Activated CD4-positive, alpha-beta T cell treated with anti-CD3 and anti-CD28 coated beads, Interleukin-2, amount 50 U/mL, for 4 hours (primary cell): ENCODE measurements at regions not wholly inside any gene's neighbourhood (a gene's known extent, or its start where the extent isn't known, plus 50 kb on each side); places are given as distances from the start of the nearest gene placed in this dataset.
"Not testable (repeated sequence)": the region's sequence is repeated elsewhere in the genome, so short reads cannot be mapped to it uniquely, and the experiment has no call there.

Experiments used
- DNase-seq, 2 experiments: peaks; one replicate each; pipeline ENCODE4 v3.0.0-alpha.2; 2020

DNA sequence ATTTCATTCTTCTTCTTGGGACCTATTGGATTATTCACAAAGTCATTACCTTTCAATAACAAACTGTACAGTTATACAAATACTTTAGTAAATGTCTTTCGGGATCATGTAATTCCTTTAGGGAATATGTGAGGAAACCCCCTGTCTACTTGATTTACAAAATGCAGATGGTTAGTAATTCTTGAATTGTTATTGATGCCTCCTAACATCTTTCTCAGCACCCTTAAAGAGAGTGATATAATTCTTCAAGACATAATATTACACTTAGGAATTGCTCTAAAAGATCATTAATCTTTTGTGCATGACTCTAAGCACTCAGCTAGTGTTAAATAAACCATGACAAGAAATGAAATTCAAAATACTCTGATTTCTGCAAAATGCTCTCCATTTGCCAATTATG lies 988.1 kb upstream of the HS3ST1 start:
- no peak for DNase-seq

DNA sequence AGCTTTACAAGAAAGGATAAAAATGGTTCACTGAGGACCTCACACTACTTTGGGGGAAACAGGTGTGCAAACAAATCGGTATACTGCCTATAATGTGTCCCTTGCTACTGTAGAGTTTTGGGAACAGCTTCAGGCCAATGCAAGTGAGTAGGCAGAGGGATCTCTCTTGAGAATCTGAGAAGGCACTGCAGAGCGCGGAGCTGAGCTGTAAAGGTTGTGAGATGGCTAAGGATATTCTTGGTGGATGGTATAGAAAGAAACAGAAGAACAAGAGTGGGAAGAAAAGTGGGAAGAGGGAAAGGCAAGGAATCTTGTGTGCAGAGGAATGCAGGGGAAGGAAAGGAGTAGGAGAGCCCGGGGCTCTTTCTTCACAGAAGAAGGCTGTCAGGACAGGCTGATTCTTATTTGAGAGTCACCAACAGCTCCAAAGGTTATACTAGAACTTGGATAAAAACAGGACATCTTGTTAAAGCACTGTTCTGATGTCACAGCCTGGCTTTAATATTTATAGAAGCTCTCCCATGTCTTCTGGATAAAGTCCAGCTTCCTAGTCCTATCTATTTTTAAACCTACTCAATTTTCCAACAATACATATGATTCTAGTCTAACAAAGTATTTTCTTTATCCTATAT lies 985.6 kb upstream of the HS3ST1 start:
- no peak for DNase-seq

DNA sequence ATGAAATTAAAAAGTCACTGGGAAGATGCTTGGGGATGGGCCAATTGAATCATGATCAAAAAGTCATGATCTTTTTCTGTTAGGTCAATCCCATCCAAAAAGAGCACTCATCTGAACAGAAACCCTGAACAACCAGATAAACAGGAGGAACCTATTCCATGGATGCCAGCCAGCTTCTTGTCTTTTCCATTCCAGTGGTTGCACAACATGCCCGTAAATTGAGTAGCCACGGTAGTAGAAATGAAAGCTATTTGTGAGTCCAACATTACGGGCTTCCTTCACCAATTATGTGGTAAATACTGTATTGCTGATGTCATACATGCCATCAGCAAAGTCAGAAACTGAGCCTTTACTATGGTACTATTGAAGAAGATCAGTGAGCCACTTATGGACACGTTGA lies 982.4 kb upstream of the HS3ST1 start:
- no peak for DNase-seq

DNA sequence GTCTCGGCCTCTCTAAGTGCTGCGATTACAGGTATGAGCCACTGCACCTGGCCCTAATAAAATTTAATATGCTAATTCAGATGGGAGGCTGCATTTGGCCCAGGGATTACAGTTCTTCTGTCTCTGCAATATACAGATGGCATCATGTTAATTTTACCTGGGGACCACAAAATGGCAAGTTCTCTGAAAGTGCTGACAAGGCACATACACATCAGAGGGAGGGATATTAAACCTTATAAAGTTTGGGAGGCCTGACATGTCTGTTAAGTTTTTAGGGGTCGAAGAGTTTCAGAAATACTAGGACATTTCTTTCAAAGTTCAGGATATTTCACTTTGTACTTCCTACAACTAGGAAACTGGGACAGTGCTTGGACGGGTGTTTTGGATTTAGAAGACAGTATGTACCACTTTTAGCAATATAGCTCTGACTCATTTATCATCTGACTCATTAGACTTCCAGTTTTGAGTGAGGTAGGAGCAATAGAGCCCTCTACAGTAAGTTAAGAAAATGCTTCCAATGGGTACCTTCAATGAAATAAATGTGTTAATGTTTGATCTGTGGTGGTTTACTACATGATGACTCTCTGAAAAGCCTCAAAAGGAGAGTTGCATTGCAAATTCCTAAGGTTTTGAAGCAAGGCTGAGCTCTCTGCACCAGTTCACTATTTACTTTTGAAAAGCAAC lies 981.0 kb upstream of the HS3ST1 start:
- DNase-seq, result no peak

DNA sequence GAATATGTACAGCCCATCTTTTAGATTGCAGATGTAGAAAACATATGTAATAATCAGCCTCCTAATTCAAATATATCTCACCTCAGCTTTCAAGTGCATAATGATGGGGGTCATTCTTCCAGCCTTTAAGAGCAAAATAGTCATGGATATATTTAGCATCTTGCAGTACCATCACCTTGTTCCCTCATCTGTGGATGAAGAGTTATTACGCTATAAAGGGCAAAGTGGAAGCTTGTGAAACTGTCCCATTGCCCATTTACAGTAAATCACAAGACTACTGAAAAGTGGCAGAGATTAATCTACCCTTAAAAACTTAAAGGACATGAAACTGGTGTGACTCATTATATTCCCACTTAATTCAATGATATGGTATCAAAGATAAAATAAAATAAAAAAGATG lies 979.7 kb upstream of the HS3ST1 start:
- DNase-seq, result no peak

DNA sequence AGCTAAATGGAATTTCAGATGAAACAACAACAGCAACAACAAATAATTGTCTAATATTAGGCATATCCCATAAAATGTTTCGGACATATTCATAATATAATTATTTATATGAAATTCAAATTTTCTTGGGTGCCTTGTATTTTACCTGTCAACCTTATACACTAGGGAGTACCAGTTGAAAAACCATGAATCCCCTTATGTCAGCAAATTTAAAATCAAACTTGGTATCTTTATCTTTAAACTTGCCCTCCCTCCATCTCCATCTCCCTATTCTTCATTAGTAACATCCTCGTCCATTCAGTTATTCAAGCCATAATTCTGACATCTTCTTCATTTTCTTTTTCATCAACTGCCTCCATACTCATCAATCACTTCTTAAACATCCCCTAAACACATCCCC lies 974.5 kb upstream of the HS3ST1 start:
- DNase-seq, result no peak

DNA sequence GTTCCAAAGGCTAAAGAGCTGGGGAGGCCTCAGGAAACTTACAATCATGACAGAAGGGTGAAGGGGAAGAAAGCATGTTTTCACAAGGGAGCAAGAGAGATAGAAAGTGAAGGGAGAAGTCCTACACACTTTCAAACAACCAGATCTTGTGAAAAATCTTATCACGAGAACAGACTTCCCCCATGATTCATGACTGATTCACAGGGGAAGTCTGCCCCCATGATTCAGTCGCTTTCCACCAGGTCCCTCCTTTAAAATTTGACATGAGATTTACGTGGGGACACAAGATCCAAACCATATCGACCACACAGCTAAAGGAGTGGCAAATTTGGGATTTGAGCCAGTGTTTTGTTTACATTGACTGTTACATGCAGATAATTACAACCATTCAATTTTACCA lies 971.1 kb upstream of the HS3ST1 start:
- DNase-seq, result no peak

DNA sequence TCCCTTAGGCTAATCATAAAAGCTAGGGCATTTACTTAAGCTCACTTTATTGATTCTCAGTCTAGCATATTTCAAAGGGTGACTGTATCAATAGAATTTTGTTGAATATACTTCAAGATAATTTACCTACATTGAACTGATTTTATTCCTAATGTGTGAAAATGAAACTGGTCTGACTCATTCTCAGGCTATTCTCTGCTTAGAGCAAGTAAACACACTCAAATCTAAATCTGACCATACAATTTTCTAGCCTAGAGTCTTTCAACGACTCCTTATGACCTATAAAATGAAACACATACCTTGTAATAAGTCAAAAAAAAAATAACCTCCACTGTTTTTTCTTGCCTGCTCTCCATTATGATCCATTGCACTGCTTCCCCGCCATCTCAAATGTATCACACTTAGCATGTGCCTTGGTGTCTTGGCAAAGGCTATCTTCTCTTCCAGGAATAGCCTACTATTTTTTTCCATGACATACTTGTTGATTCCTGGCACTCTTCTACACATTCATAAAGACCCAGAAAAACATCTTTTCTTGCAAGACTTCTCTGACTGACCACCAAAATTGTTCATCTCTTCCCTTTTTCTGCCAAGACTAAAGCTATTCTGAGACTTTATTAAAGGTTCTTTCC lies 965.1 kb upstream of the HS3ST1 start:
- DNase-seq, result no peak

DNA sequence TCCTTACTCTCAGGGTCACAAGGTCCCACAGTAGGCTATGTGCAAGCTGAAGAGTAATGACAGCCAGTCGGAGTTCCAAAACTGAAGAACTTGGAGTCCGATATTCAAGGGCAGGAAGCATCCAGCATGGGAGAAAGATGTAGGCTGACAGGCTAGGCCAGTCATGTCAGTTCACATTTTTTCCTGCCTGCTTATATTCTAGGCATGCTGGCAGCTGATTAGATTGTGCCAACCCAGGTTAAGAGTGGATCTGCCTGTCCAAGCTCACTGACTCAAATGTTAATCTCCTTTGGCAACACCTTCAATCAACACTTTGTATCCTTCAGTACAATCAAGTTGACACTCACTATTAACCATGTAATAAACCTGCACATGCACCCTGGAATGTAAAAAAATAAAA lies 960.9 kb upstream of the HS3ST1 start:
- no peak for DNase-seq

DNA sequence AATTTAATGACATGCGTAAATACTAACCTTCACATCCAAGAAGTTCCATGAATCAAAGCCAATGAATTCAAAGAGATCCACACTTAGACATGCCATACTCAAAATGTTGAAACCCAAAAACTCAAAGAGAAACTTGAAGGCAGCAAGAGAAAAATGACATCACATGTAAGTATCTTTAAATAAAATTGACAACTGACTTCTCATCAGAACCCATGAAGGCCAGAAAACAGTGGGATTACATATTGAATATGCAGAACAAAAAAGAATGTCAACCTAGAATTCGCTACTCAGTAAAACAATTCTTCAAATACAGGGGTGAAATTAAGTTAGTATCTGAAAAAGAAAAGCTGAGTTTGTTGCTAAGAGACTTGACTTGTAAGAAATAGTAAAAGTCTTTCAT lies 953.9 kb upstream of the HS3ST1 start:
- DNase-seq, result no peak

DNA sequence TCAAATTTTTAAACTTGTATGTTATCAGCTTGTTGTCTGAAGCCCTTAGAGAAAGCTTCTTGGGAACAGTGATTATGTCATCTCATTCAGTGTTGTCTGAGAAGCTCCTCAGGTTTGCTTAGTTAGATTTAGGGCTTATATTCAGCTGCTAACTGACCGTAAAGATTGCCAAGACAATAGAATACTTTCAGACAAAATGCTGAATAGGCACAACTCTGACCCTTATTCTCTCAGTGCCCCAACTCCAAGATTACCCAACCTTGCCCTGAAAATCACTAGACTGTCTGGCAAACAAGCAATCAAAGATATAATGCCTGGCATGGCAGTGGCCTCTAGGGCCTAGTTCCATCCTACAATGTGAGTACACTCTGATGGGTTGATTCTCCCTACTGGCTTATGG lies 950.5 kb upstream of the HS3ST1 start:
- DNase-seq, result no peak

DNA sequence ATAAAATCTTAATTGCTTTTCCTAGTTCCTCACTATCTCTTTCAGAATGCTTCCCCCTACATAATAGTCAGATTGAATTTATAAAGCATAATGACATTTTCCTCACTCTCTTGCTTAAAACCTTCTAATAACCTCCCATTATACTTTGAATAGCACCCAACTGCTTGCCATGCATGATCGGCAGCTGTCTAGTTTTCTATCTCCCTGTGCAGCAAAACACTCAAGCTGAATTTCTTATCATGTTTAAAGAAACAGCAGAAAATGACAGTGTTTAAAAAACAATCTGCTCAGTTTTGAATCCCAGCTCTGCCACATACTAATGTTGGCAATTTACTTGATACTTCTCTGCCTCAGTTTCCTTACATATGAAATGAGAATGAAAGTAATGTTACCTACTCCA lies 947.1 kb upstream of the HS3ST1 start:
- DNase-seq, result no peak

DNA sequence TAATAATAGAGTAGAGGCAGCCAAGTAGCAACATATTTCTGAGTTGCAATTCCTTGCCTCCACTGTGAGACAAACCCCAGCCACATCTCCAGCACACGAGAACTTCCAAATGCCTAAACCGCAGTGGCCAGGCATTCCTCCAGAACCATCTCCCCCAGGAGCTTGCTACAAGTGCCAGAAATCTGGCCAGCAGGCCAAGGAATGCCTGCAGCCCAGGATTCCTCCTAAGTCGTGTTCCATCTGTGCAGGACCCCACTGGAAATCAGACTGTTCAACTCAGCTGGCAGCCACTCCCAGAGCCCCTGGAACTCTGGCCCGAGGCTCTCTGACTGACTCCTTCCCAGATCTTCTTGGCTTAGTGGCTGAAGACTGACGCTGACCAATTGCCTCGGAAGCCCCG lies 937.2 kb upstream of the HS3ST1 start:
- DNase-seq, result not testable (repeated sequence)

DNA sequence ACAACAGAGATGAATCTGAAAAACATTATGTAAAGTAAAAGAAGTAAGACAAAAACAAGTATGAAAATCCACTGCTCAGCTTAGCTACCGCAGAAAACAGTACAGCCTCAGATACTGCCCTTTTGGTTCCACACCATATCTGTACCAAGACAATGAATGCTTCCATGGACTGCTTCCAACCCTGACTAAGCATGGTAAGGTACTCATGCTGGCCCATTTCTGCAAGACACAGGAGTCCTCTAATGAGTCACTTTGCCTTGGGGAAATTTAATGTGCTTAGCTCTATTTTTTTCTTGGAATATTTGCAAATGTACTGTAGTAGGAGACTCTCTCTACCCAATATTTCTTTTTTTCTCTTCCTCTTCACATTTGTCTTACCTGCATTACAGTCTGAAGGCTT lies 931.7 kb upstream of the HS3ST1 start:
- DNase-seq, result no peak

DNA sequence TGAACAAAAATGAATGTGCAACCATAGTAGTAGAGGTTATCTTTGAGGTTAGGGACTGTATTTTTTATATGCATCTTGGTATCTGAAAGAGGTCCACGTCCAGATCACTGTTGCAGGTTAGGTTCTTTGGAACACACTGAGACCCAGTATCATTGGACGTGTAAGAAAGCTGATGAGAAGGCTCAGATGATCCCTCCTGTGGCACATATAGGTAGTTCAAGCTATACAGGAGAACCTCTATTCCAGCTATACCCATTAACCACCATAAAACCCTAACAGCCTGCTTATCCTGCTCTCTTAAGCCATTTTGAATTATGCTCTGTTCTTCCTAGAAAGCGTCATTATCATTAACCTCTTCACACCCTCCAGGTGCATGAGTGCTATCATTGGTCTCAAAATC lies 930.7 kb upstream of the HS3ST1 start:
- no peak for DNase-seq

DNA sequence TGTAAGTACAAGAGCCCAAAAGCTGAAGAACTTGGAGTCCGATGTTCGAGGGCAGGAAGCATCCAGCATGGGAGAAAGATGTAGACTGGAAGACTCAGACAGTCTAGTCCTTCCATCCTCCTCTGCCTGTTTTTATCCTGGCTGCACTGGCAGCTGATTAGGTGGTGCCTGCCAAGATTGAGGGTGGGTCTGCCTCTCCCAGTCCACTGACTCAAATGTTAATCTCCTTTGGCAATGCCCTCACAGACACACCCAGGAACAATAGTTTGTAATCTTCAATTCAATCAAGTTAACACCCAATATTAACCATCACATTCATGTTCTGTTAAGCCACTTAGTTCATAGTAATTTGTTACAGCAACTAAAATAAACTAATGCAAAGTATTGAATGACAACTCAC lies 904.4 kb upstream of the HS3ST1 start:
- not testable (repeated sequence) for DNase-seq

DNA sequence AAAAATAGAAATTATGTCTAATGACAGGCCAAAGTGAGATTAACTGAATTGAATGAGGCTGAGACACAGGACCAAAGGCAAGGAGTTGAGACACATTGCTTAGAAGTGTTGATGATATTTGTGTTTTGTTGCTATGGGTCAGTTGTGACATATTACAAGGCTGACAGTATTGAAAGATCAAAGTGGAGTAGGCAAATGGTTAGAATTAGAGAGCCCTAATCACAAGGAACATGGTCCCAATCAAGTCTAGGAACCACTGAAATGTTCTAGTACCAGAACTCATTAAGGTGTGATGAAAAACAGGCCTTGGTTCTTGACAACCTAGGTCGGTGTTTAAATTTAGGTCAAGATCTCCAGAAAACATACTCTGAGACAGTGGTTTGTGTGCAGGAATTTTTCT lies 896.3 kb upstream of the HS3ST1 start:
- no peak for DNase-seq

DNA sequence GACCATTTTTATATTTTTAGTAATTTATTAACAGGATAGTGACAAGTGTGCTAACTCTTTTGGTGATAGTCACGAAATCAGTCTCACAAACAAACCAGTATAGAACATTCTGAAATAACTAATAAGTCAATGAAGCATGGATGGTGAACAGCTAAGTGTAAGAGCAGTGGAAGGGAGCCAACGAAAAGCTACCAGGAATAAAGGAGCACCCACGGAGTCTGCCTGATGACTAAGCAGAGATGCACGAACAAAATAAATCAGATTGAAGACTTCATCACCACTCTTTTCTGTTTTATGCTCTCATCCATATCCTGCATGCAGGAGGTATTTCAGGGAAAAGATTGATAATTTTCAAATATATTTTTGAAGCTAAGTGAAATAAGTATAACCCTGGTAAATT lies 891.1 kb upstream of the HS3ST1 start:
- DNase-seq, result no peak

DNA sequence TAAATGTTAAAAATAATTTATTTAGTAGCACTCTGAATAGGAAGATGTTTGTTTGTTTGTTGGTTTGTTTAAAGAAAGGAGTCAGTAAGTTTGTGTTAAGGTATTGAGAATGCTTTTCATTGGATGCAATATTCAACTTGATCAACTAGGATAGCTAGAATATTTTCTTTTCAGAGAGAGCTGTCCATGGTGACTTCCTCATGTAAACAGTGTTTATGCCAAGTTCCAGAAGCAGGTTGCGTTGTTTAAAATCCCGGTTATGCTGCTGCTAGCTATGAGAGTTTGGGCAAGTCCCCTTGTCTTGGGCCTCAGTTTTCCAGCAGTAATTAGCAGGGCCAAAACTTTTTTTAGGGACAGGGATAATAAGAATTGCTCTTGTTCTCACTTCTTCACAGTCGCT lies 876.2 kb upstream of the HS3ST1 start:
- DNase-seq, result no peak

DNA sequence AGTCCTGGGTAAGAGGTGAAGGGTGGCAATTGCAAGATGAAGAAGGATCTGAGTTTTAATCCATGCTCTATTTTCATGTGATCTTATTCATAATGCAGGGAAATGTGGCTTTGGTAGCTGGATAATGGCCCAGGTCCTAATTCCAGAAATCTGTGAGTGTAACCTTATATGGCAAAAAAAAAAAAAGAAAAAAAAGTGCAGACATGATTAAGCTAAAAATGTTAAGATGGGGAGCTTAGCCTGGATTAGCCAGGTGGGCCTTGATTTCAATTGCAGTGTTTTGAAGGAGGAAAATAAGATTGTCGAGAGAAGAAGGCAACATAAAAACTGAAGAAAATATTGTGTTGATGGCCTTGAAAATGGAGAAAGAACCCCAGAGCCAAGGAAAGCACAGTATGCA lies 867.7 kb upstream of the HS3ST1 start:
- DNase-seq, result no peak

DNA sequence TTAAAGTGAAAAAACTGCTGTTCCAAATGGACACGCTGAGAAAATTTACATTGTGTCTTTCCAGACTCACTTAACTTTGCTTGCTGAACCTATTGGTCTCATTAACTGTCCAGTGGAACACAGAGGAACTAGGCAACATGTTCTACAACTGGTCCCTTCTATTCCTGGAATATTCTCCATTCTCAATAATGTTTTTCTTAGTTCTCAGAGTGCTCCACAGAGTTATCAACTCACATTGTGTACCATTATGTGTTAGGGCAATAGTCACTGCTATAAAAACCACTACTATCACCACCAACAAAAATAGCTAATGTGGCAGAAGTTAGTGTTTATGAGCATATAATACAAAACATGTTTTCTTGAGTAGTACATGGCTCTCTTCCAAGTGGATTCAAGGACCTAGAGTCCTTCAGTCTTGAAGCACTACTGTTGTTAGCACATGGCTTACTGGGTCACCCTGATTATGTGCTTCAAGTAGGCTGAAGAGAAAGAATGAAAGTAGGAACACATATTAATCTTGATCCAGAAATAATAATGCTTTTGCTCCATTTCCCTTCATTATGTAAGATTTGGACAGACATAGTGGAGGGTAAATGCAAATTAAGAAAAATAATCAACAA lies 865.3 kb upstream of the HS3ST1 start:
- DNase-seq, result no peak

DNA sequence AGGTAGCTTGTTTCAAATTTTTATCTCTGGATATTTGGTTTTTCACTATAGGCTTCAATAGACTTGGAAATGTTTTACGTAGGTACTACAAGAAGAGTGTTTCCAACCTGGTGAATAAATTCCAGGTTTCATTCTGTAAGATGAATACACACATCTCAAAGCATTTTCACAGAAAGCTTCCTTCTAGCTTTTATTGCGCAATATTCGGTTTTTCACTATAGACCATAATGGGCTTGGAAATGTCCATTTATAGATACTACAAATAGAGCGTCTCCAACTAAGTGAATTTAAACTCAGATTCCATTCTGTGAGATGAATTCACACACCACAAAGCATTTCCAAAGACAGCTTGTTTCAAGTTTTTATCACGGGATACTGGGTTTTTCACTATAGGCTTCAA lies 857.7 kb upstream of the HS3ST1 start:
- DNase-seq, result no peak

DNA sequence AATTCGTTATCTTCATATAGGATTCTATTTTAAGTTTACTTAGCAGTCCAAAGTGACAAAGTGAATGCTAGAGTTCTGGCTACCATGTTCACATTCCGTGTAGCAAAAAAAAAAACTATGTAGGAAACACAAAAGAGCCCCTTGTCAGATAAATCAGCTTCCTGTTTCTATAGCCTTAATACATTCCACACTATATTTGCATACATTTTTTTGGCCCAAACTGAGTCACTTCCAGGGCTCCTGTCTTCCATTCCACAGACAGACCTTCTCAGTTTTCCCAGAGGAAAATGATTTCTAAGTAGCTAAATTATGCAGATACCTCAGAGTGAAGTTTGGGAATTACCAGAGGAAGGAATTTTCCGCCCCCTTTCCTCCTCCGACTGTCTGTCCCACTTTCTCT lies 841.9 kb upstream of the HS3ST1 start:
- DNase-seq, result no peak

DNA sequence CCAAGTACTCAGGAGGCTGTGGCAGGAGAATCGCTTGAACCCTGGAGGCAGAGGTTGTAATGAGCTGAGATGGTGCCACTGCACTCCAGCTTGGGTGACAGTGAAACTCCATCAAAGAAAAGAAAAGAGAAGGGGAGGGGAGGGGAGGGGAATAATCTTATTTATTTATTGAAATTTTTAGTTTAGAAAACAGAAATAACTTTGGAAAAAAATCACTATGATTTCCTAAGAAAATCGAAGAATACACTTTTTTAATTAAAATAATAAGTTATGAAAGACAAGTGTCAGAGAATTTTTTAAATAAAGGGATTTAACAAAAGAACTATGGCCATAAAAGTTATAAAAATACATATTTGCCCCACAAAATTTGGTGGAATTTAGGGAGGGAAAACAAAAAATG lies 836.9 kb upstream of the HS3ST1 start:
- no peak for DNase-seq
